Trophoblast cell (in vitro differentiated cells and primary cell): ENCODE measurements at regions not wholly inside any gene's neighbourhood (a gene's known extent, or its start where the extent isn't known, plus 50 kb on each side); places are given as distances from the start of the nearest gene placed in this dataset.

ENCODE experiments used
- DNase-seq, 2 donors: peaks; one replicate each; pipeline ENCODE4 v3.0.0-alpha.2; 2016
- H2AFZ ChIP-seq: 2 replicates; pipeline ENCODE4 v1.6.1; 2013; ENCODE audit warnings: low read length, moderate library complexity, mild to moderate bottlenecking; ENCODE audit not compliant: insufficient read depth, poor library complexity
- H2AK5ac ChIP-seq: 2 replicates; pipeline ENCODE4 v1.6.1; 2013; ENCODE audit warnings: mild to moderate bottlenecking, low read length
- H2BK120ac ChIP-seq: 2 replicates; pipeline ENCODE4 v1.6.1; 2013; ENCODE audit warnings: low read length, mild to moderate bottlenecking, moderate library complexity; ENCODE audit not compliant: insufficient read depth, poor library complexity
- H2BK12ac ChIP-seq: 2 replicates; pipeline ENCODE4 v1.6.1; 2013; ENCODE audit warnings: mild to moderate bottlenecking, low read length, moderate library complexity
- H2BK5ac ChIP-seq: 2 replicates; pipeline ENCODE4 v1.6.1; 2013; ENCODE audit warnings: low read length, low read depth, moderate library complexity, mild to moderate bottlenecking; ENCODE audit not compliant: poor library complexity
- H3K14ac ChIP-seq: 2 replicates; pipeline ENCODE4 v1.6.1; 2013; ENCODE audit warnings: mild to moderate bottlenecking, low read length
- H3K18ac ChIP-seq: 2 replicates; pipeline ENCODE4 v1.6.1; 2013; ENCODE audit warnings: mild to moderate bottlenecking, low read length
- H3K23ac ChIP-seq: 2 replicates; pipeline ENCODE4 v1.6.1; 2013; ENCODE audit warnings: low read length
- H3K27ac ChIP-seq: 2 replicates; pipeline ENCODE4 v1.5.1; 2013; ENCODE audit warnings: low read depth, mild to moderate bottlenecking, inconsistent platforms, low read length, moderate library complexity
- H3K27me3 ChIP-seq: 2 replicates; pipeline ENCODE4 v1.6.1; 2013; ENCODE audit warnings: inconsistent platforms, mild to moderate bottlenecking, low read length, moderate library complexity; ENCODE audit not compliant: insufficient read depth
- H3K36me3 ChIP-seq, 2 experiments: 1 replicate in 1 of 2; 2 replicates in 1 of 2; pipeline ENCODE4 v1.6.1; 2013; ENCODE audit warnings: low read length in 2 of 2, mild to moderate bottlenecking in 2 of 2, moderate library complexity in 1 of 2; ENCODE audit not compliant: insufficient read depth in 2 of 2, control insufficient read depth in 1 of 2
- H3K4ac ChIP-seq: 2 replicates; pipeline ENCODE4 v1.6.1; 2013; ENCODE audit warnings: low read depth, mild to moderate bottlenecking, low read length, moderate library complexity
- H3K4me1 ChIP-seq, 2 experiments: 1 replicate in 1 of 2; 2 replicates in 1 of 2; pipeline ENCODE4 v1.6.1; 2013; ENCODE audit warnings: low read length in 2 of 2, mild to moderate bottlenecking in 2 of 2, moderate library complexity in 1 of 2; ENCODE audit not compliant: insufficient read depth in 2 of 2, control insufficient read depth in 1 of 2
- H3K4me2 ChIP-seq: 2 replicates; pipeline ENCODE4 v1.6.1; 2013; ENCODE audit warnings: inconsistent platforms, mild to moderate bottlenecking, low read length, moderate library complexity
- H3K4me3 ChIP-seq: 2 replicates; pipeline ENCODE4 v1.5.1; 2013; ENCODE audit warnings: mild to moderate bottlenecking, low read depth, low read length, inconsistent platforms
- H3K79me1 ChIP-seq: one replicate; pipeline ENCODE4 v1.6.1; 2013; ENCODE audit warnings: low read length
- H3K79me2 ChIP-seq: 2 replicates; pipeline ENCODE4 v1.6.1; 2013; ENCODE audit warnings: low read length, mild to moderate bottlenecking; ENCODE audit not compliant: control insufficient read depth, insufficient read depth, poor library complexity
- H3K9ac ChIP-seq: 2 replicates; pipeline ENCODE4 v1.6.1; 2013; ENCODE audit warnings: mild to moderate bottlenecking, low read length
- H3K9me3 ChIP-seq: 2 replicates; pipeline ENCODE4 v1.6.1; 2013; ENCODE audit warnings: low read depth, mild to moderate bottlenecking, control low read depth, inconsistent platforms, low read length; ENCODE audit not compliant: insufficient read depth
- H4K12ac ChIP-seq: 2 replicates; pipeline ENCODE4 v1.6.1; 2013; ENCODE audit warnings: low read depth, mild to moderate bottlenecking, low read length, moderate library complexity
- H4K8ac ChIP-seq: 2 replicates; pipeline ENCODE4 v1.6.1; 2013; ENCODE audit warnings: low read depth, mild to moderate bottlenecking, low read length, moderate library complexity
- H4K91ac ChIP-seq: one replicate; pipeline ENCODE4 v1.6.1; 2013; ENCODE audit warnings: low read depth, mild to moderate bottlenecking, low read length, moderate library complexity
- WGBS: extraction: QIAGEN DNeasy Blood & Tissue Kit; methylation state at CpG from one replicate; pipeline ENCODE4 v1.1.7; 2013; ENCODE audit warnings: missing lambda C conversion rate; ENCODE audit not compliant: insufficient read length, insufficient coverage; ENCODE audit errors: extremely low coverage; 5-methylcytosine and 5-hydroxymethylcytosine counted together

DNA sequence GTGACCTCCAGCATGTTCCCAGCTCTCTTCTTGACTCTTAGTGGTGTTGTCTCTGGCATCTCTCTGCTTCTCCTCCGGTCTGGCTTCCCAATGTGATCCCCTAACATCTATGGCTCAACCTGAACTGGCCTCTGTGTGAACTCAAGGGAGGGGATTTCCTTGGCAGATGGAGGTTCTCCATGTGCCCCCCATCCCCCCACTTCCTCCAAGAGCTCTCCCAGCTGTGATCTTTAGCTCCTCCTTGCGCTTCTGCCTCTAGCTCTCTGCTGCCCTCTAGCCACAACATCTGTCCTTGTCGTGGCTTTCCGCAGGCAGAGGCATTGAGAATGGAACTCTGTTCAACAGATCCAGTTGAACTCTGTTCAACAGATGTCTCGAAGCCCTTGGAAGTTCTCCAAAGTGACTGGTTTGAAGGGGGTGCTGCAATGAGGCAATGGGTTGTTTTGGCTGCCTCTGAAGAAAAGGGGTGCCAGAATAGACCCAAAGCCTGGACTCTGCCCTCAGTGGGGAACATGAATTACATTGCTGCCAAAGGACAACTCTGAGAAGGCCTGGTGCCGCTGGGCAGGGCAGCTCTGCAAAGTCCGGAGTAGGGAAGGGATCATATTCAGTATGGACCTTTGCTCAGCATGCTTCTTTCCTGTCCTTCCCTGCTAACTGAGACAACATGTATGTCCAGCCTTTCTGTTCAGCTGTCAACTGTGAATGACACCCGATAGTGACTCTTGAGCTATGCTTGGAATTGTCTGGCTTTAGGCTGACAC lies 61.9 kb downstream of the ADM start:
- Histone ChIP-seq H3K79me2 (no peaks in the 10 kb centered on the region), H3K18ac (no peak overlapping the region), H2AK5ac (no peak overlapping the region), H4K91ac (no peak overlapping the region), H2AFZ (peak overlapping the region; percentile 4), H3K23ac (no peak overlapping the region), H2BK120ac (no peak overlapping the region), H4K8ac (peak overlapping the region; percentile 77), H3K4me2 (no peak overlapping the region), H2BK12ac (peak overlapping the region; percentile 13), H3K9me3 (no peaks in the 10 kb centered on the region), H2BK5ac (no peak overlapping the region), H3K4me3 (no peak overlapping the region), H3K27ac (no peak overlapping the region), H4K12ac (no peak overlapping the region), H3K79me1 (no peaks in the 10 kb centered on the region), H3K4me1 (peaks cover 3% of the 10 kb centered on the region in 2 experiments), H3K9ac (no peak overlapping the region), H3K14ac (no peak overlapping the region), H3K36me3 (no peaks in the 10 kb centered on the region), H3K4ac (no peak overlapping the region), H3K27me3 (no peaks in the 10 kb centered on the region)
- no CpG with 5 or more reads among the region's 8 CpGs for WGBS
- DNase-seq, result peak; percentile 81 to 93

DNA sequence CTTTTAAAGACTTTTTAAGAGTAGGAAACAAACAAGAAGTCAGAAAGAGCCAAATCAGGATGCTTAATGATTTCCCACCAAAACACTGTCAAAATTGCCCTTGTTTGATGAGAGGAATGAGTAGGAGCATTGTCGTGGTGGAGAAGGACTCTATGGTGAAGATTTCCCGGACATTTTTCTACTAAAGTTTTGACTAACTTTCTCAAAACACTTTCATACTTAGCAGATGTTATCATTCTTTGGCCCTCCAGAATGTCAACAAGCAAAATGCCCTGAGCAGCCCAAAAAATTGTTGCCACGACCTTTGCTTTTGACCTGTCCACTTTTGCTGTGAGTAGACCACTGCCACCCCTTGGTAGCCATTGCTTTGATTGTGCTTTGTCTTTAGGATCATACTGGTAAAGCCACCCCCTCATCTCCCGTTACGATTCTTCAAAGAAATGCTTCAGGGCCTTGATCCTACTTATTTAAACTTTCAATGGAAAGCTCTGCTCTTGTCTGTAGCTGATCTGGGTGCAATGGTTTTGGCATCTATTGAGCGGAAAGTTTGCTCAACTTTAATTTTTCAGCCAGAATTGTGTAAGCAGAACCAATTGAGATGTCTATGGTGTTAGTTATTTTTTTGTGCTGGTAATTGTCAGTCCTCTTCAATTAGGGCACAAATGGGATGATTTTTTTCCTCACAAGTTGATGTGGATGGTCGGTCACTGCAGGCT lies 67.2 kb downstream of the ADM start:
- no peak overlapping the region for H2AK5ac ChIP-seq
- no peak overlapping the region for H4K91ac ChIP-seq
- H2AFZ ChIP-seq, result no peak overlapping the region
- no peak overlapping the region for H4K8ac ChIP-seq
- H3K27me3 ChIP-seq, result no peaks in the 10 kb centered on the region
- H2BK12ac ChIP-seq, result no peak overlapping the region
- peak in 1 of 2 donors; percentile 24 for DNase-seq
- no peak overlapping the region for H3K4ac ChIP-seq
- H3K23ac ChIP-seq, result no peak overlapping the region
- no CpG with 5 or more reads among the region's 7 CpGs for WGBS
- no peaks in the 10 kb centered on the region for H3K79me1 ChIP-seq
- peaks cover 0 to 2% of the 10 kb centered on the region in 2 experiments for H3K4me1 ChIP-seq
- H3K9ac ChIP-seq, result no peak overlapping the region
- no peak overlapping the region for H3K18ac ChIP-seq
- no peak overlapping the region for H3K27ac ChIP-seq
- no peak overlapping the region for H4K12ac ChIP-seq
- no peaks in the 10 kb centered on the region for H3K36me3 ChIP-seq
- no peak overlapping the region for H2BK120ac ChIP-seq
- H3K79me2 ChIP-seq, result no peaks in the 10 kb centered on the region
- H3K4me3 ChIP-seq, result no peak overlapping the region
- no peak overlapping the region for H3K4me2 ChIP-seq
- no peak overlapping the region for H2BK5ac ChIP-seq
- H3K9me3 ChIP-seq, result no peaks in the 10 kb centered on the region
- no peak overlapping the region for H3K14ac ChIP-seq

DNA sequence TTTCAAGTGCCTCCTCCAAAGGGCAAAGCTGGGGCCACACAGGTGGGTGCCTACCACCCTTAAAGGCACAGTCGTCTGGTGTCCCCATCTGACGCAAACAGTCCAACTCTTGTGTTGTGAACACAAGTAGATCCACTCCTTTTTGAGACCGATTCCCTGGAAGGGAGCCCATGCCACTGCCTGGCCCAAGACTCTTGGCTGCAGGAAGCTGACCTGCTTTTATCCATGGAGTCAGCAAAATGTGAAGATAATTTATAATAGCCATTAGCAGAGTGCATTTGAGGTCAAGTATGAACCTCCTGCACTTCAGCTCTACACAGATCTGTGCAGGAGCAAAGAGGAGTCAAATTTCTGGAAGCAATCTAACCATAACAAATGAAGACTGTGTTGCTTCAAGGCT lies 68.5 kb downstream of the ADM start:
- WGBS, result no CpG with 5 or more reads among the region's 3 CpGs
- H3K4me1 ChIP-seq, result peaks cover 0 to 2% of the 10 kb centered on the region in 2 experiments
- H2BK12ac ChIP-seq, result no peak overlapping the region
- H4K8ac ChIP-seq, result no peak overlapping the region
- no peaks in the 10 kb centered on the region for H3K9me3 ChIP-seq
- no peak overlapping the region for H3K4me3 ChIP-seq
- H3K18ac ChIP-seq, result no peak overlapping the region
- no peak overlapping the region for H4K12ac ChIP-seq
- no peaks in the 10 kb centered on the region for H3K27me3 ChIP-seq
- H2AK5ac ChIP-seq, result no peak overlapping the region
- H3K4ac ChIP-seq, result no peak overlapping the region
- H2AFZ ChIP-seq, result no peak overlapping the region
- H4K91ac ChIP-seq, result no peak overlapping the region
- DNase-seq, result no peak
- no peak overlapping the region for H2BK5ac ChIP-seq
- no peak overlapping the region for H3K14ac ChIP-seq
- H3K79me1 ChIP-seq, result no peaks in the 10 kb centered on the region
- H3K9ac ChIP-seq, result no peak overlapping the region
- no peak overlapping the region for H3K27ac ChIP-seq
- no peak overlapping the region for H3K23ac ChIP-seq
- no peak overlapping the region for H2BK120ac ChIP-seq
- no peaks in the 10 kb centered on the region for H3K36me3 ChIP-seq
- no peak overlapping the region for H3K4me2 ChIP-seq
- H3K79me2 ChIP-seq, result no peaks in the 10 kb centered on the region

DNA sequence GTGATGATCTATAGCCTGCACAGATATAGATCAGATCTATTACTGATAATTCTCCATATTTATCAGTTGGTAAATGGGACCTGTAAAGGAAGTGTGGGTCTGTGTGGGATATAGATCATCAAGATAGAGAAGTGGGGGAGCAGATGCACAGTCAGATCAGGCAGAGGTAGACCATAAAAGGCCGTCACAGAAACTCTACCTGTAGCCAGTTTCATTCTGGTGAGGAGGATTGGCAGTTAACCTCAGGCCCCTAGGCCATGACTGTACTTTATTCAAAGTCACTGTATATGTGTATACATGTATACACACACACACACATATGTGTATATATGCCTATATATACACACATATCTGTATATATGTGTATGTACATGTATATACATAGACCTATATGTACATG lies 69.1 kb downstream of the ADM start:
- Histone ChIP-seq H2AFZ (no peak overlapping the region), H4K12ac (no peak overlapping the region), H3K18ac (no peak overlapping the region), H3K27me3 (no peaks in the 10 kb centered on the region), H3K9ac (no peak overlapping the region), H3K27ac (no peak overlapping the region), H2AK5ac (no peak overlapping the region), H3K36me3 (no peaks in the 10 kb centered on the region), H4K8ac (no peak overlapping the region), H2BK120ac (no peak overlapping the region), H4K91ac (no peak overlapping the region), H2BK12ac (no peak overlapping the region), H3K4me3 (no peak overlapping the region), H3K9me3 (no peaks in the 10 kb centered on the region), H3K23ac (no peak overlapping the region), H3K4me2 (no peak overlapping the region), H3K79me1 (no peaks in the 10 kb centered on the region), H3K4me1 (peaks cover 0 to 2% of the 10 kb centered on the region in 2 experiments), H3K79me2 (no peaks in the 10 kb centered on the region), H2BK5ac (no peak overlapping the region), H3K14ac (no peak overlapping the region), H3K4ac (no peak overlapping the region)
- no peak for DNase-seq
- no CpG with 5 or more reads among the region's 1 CpG for WGBS
